Suprapubic skin (tissue), 3 donors: ENCODE measurements at regions not wholly inside any gene's neighbourhood (a gene's known extent, or its start where the extent isn't known, plus 50 kb on each side); places are given as distances from the start of the nearest gene placed in this dataset.

Source experiments
- CTCF ChIP-seq, 2 donors: fragments of 200-600 bp in 1 of 2; fragments of 450-650 bp in 1 of 2; sonication (generic) in 1 of 2; IDR thresholded peaks; one replicate each; pipeline ENCODE4 v1.5.1; 2016 to 2019; ENCODE audit warnings: antibody characterized with exemption in 2 of 2, mild to moderate bottlenecking in 1 of 2, moderate library complexity in 1 of 2
- EP300 ChIP-seq: sonication (generic); formaldehyde crosslinking; IDR thresholded peaks from one replicate; pipeline ENCODE4 v1.6.1; 2017; ENCODE audit warnings: antibody characterized with exemption

- TF ChIP-seq CTCF (IDR thresholded peaks at IDR 0.05): no peak
- no peak for TF ChIP-seq EP300
Measured at GRCh38 chr16:13426269-13426668, 493.7 kb upstream of the ERCC4 start.
